ENCODE measurements at regions not wholly inside any gene's neighbourhood (a gene's known extent, or its start where the extent isn't known, plus 50 kb on each side); places are given as distances from the start of the nearest gene placed in this dataset.

GRCh38 chr3:176663387-176663786, 533.9 kb downstream of the TBL1XR1 start:
- DNase-seq (ENCODE audit: low read depth in 1 of 2, low spot score in 1 of 2): no peak
- no peaks in the 10 kb centered on the region for H3K27me3 ChIP-seq (ENCODE audit: insufficient read depth, poor library complexity, severe bottlenecking)
- H3K27ac ChIP-seq (replicated peaks): no peak overlapping the region
- TF ChIP-seq POLR2AphosphoS5 (IDR thresholded peaks at IDR 0.05; ENCODE audit: low read depth) (no peak), CTCF (IDR thresholded peaks at IDR 0.05; ENCODE audit: insufficient read depth, low read length) (no peak), REST (IDR thresholded peaks at IDR 0.05; ENCODE audit: insufficient replicate concordance, low read depth) (no peak)
- no peak overlapping the region for H3K4me3 ChIP-seq (replicated peaks; ENCODE audit: insufficient read depth, low read length)

- TF ChIP-seq GABPA (IDR thresholded peaks at IDR 0.05; ENCODE audit: low read depth) (no peak), POLR2AphosphoS5 (IDR thresholded peaks at IDR 0.05; ENCODE audit: low read depth) (no peak), SPI1 (IDR thresholded peaks at IDR 0.05; ENCODE audit: borderline replicate concordance, low read depth) (no peak), CTCF (IDR thresholded peaks at IDR 0.05; ENCODE audit: insufficient read depth, low read length) (no peak), REST (IDR thresholded peaks at IDR 0.05; ENCODE audit: insufficient replicate concordance, low read depth) (no peak)
- Histone ChIP-seq H3K27me3 (ENCODE audit: insufficient read depth, poor library complexity, severe bottlenecking) (no peaks in the 10 kb centered on the region), H3K27ac (replicated peaks) (no peak overlapping the region), H3K4me3 (replicated peaks; ENCODE audit: insufficient read depth, low read length) (no peak overlapping the region)
- DNase-seq (ENCODE audit: low read depth in 1 of 2, low spot score in 1 of 2): no peak
Observed at GRCh38 chr3:176661432-176661964, 535.8 kb downstream of the TBL1XR1 start.

GRCh38 chr3:176655404-176656094, 541.7 kb downstream of the TBL1XR1 start:
- no peak for DNase-seq (ENCODE audit: low read depth in 1 of 2, low spot score in 1 of 2)
- TF ChIP-seq CTCF (IDR thresholded peaks at IDR 0.05; ENCODE audit: insufficient read depth, low read length): no peak
- TF ChIP-seq REST (IDR thresholded peaks at IDR 0.05; ENCODE audit: insufficient replicate concordance, low read depth): no peak
- TF ChIP-seq SPI1 (IDR thresholded peaks at IDR 0.05; ENCODE audit: borderline replicate concordance, low read depth): no peak
- no peak for TF ChIP-seq POLR2AphosphoS5 (IDR thresholded peaks at IDR 0.05; ENCODE audit: low read depth)

More at GRCh38 chr3:176655404-176656094, 541.7 kb downstream of the TBL1XR1 start:
- no peak overlapping the region for H3K27ac ChIP-seq (replicated peaks)
- no peaks in the 10 kb centered on the region for H3K27me3 ChIP-seq (ENCODE audit: insufficient read depth, poor library complexity, severe bottlenecking)
- no peak overlapping the region for H3K4me3 ChIP-seq (replicated peaks; ENCODE audit: insufficient read depth, low read length)
